OCI-LY1 (cell line): ENCODE measurements at regions not wholly inside any gene's neighbourhood (a gene's known extent, or its start where the extent isn't known, plus 50 kb on each side); places are given as distances from the start of the nearest gene placed in this dataset.

Experiments
- H2AFZ ChIP-seq: fragments of 200-600 bp; sonication (generic), shearing (Covaris generic); 2 replicates; pipeline ENCODE4 v1.6.0; 2014; ENCODE audit warnings: antibody characterized with exemption, mild to moderate bottlenecking, low read length
- H3F3A ChIP-seq: fragments of 200-600 bp; sonication (generic), shearing (Covaris generic); 2 replicates; pipeline ENCODE4 v1.6.0; 2014; ENCODE audit warnings: mild to moderate bottlenecking, antibody characterized with exemption, low read length, moderate library complexity; ENCODE audit not compliant: insufficient read depth
- H3K27ac ChIP-seq: fragments of 200-600 bp; sonication (generic); 2 replicates; pipeline ENCODE4 v1.5.1; 2014; ENCODE audit warnings: low read length, mixed run types, mild to moderate bottlenecking, low read depth; ENCODE audit not compliant: poor library complexity, severe bottlenecking
- H3K27me3 ChIP-seq: fragments of 200-600 bp; sonication (generic); 2 replicates; pipeline ENCODE4 v1.6.0; 2014; ENCODE audit warnings: antibody characterized with exemption, mild to moderate bottlenecking, low read length, moderate library complexity; ENCODE audit not compliant: insufficient read depth
- H3K36me3 ChIP-seq: fragments of 200-600 bp; sonication (generic); 2 replicates; pipeline ENCODE4 v1.6.1; 2014; ENCODE audit warnings: mild to moderate bottlenecking, antibody characterized with exemption, low read length, moderate library complexity, mixed read lengths; ENCODE audit not compliant: insufficient read depth
- H3K4me1 ChIP-seq: fragments of 200-600 bp; sonication (generic); 2 replicates; pipeline ENCODE4 v1.5.1; 2014; ENCODE audit warnings: mild to moderate bottlenecking, low read length, moderate library complexity; ENCODE audit not compliant: insufficient read depth, severe bottlenecking
- H3K4me2 ChIP-seq: fragments of 200-600 bp; sonication (generic), shearing (Covaris generic); 2 replicates; pipeline ENCODE4 v1.6.1; 2014; ENCODE audit warnings: low read length
- H3K4me3 ChIP-seq: fragments of 200-600 bp; sonication (generic); 2 replicates; pipeline ENCODE4 v1.5.1; 2014; ENCODE audit warnings: low read length, low read depth, mild to moderate bottlenecking, mixed read lengths; ENCODE audit not compliant: poor library complexity, severe bottlenecking
- H3K79me2 ChIP-seq: fragments of 200-600 bp; shearing (Covaris generic); 2 replicates; pipeline ENCODE4 v1.6.1; 2016; ENCODE audit warnings: mixed run types, low read length, mixed read lengths; ENCODE audit not compliant: insufficient read depth
- H3K9ac ChIP-seq: fragments of 200-600 bp; sonication (generic), shearing (Covaris generic); 2 replicates; pipeline ENCODE4 v1.6.1; 2014; ENCODE audit warnings: mild to moderate bottlenecking, low read length, mixed read lengths
- H3K9me2 ChIP-seq: fragments of 200-600 bp; sonication (generic), shearing (Covaris generic); 2 replicates; pipeline ENCODE4 v1.6.1; 2014; ENCODE audit warnings: low read depth, mild to moderate bottlenecking, low read length, mixed read lengths
- H3K9me3 ChIP-seq: fragments of 200-600 bp; shearing (Covaris generic); 2 replicates; pipeline ENCODE4 v1.6.1; 2014; ENCODE audit warnings: low read length, mixed read lengths
- H4K20me1 ChIP-seq: fragments of 200-600 bp; sonication (generic), shearing (Covaris generic); 2 replicates; pipeline ENCODE4 v1.6.0; 2016; ENCODE audit warnings: mild to moderate bottlenecking, low read length; ENCODE audit not compliant: insufficient read depth
- EZH2 ChIP-seq: fragments of 200-600 bp; sonication (generic), shearing (Covaris generic); IDR thresholded peaks from 2 replicates; pipeline ENCODE4 v1.8.0; 2017; ENCODE audit warnings: borderline replicate concordance, mixed run types, mild to moderate bottlenecking, antibody characterized with exemption, low read length, moderate library complexity, mixed read lengths
- TF ChIP-seq, protein P1 (sequence below): fragments of 200-600 bp; sonication (generic), shearing (Covaris generic); IDR thresholded peaks from 2 replicates; pipeline ENCODE4 v1.5.1; 2017; ENCODE audit warnings: mild to moderate bottlenecking, antibody characterized with exemption, low read length, moderate library complexity, mixed read lengths

DNA sequence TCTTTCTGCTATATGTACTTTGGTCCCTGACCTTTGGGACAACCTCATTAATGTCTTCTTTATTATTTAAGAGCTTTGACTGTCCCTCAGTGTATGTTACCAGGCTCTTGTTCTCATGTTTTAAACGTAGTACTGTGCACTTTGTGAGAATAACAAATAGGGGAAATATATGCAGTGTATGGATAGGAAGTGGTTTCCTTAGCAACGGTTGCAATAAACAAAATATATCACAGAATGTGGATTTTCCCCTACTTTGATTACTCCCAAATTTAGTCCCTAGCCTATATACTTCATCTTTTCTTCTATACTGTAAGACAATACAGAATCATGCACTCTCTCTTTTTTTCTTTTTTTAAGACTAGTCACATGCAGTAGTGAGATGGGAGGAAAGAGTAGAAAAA lies 123.8 kb upstream of the AKIRIN2 start:
- Histone ChIP-seq H3K79me2 (no peaks in the 10 kb centered on the region), H3K4me2 (no peak overlapping the region), H3K9me2 (no peaks in the 10 kb centered on the region), H3F3A (no peaks in the 10 kb centered on the region), H3K27me3 (no peaks in the 10 kb centered on the region), H3K4me3 (no peak overlapping the region), H3K4me1 (peaks cover 45% of the 10 kb centered on the region), H4K20me1 (no peaks in the 10 kb centered on the region), H3K9me3 (no peaks in the 10 kb centered on the region), H2AFZ (no peak overlapping the region), H3K27ac (no peak overlapping the region), H3K9ac (no peak overlapping the region), H3K36me3 (no peaks in the 10 kb centered on the region)
- TF ChIP-seq EZH2: no peak
- TF ChIP-seq, protein P1, sequence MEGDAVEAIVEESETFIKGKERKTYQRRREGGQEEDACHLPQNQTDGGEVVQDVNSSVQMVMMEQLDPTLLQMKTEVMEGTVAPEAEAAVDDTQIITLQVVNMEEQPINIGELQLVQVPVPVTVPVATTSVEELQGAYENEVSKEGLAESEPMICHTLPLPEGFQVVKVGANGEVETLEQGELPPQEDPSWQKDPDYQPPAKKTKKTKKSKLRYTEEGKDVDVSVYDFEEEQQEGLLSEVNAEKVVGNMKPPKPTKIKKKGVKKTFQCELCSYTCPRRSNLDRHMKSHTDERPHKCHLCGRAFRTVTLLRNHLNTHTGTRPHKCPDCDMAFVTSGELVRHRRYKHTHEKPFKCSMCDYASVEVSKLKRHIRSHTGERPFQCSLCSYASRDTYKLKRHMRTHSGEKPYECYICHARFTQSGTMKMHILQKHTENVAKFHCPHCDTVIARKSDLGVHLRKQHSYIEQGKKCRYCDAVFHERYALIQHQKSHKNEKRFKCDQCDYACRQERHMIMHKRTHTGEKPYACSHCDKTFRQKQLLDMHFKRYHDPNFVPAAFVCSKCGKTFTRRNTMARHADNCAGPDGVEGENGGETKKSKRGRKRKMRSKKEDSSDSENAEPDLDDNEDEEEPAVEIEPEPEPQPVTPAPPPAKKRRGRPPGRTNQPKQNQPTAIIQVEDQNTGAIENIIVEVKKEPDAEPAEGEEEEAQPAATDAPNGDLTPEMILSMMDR: no peak

DNA sequence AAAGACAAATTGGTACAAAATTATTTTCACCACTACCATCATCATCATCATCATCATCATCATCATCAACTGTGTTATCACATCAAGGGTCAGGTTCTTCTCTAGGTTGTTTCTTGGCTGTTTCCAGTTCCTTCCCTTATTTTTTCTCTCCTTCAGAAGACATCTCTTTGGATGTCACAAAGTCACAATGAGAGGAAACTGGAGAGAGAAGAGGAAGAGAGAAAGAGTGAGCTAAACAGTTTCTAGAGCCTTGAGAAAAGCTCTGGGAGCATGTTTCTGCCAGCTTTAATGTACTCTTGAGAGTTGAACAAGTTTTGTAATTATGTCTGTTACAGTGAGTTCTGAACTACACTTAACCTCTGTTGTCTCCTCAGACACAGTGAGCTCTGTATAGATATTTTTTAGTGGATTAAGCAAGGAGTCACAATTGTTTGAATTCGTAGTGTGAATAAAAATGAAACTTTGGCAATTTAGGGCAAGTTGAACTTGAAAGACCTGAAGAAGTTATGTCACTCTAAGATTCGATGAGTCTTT lies 123.0 kb upstream of the AKIRIN2 start:
- Histone ChIP-seq H4K20me1 (no peaks in the 10 kb centered on the region), H3K4me3 (no peak overlapping the region), H3K4me2 (no peak overlapping the region), H3K4me1 (peaks cover 38% of the 10 kb centered on the region), H3K36me3 (no peaks in the 10 kb centered on the region), H3K79me2 (no peaks in the 10 kb centered on the region), H3K27me3 (no peaks in the 10 kb centered on the region), H3F3A (no peaks in the 10 kb centered on the region), H3K9me2 (no peaks in the 10 kb centered on the region), H3K27ac (peak overlapping the region; percentile 42), H3K9me3 (no peaks in the 10 kb centered on the region), H3K9ac (no peak overlapping the region), H2AFZ (no peak overlapping the region; the same call in 1 of the 2 replicates)
- TF ChIP-seq EZH2: no peak
- TF ChIP-seq, protein P1: no peak

DNA sequence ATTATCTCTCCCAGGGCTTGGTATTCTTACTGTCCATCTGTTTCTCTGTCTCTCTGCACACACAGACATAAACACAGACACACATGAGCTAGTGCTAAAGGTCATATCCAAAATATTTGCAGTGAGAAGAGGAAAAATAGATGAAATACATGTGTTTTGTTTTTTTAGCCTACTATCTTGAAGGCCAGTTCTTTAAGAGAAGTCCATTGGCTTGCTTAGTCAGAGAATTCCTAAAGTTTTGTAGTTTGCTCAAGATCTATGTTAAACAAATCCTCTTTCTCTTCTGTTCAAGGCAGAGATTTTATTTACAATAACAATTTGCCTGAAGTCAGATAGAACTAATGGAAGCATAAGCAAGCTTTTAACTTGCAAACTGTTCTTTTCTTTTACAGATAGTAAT lies 120.0 kb upstream of the AKIRIN2 start:
- H2AFZ ChIP-seq: no peak overlapping the region

More for the DNA sequence above, 120.0 kb upstream of the AKIRIN2 start:
- H3K9me2 ChIP-seq: no peaks in the 10 kb centered on the region
- no peaks in the 10 kb centered on the region for H3F3A ChIP-seq
- no peaks in the 10 kb centered on the region for H4K20me1 ChIP-seq
- no peak overlapping the region for H3K9ac ChIP-seq
- no peak overlapping the region for H3K4me3 ChIP-seq
- TF ChIP-seq EZH2: no peak
- TF ChIP-seq, protein P1: no peak
- H3K4me2 ChIP-seq: no peak overlapping the region
- H3K4me1 ChIP-seq: peaks cover 20% of the 10 kb centered on the region
- H3K79me2 ChIP-seq: no peaks in the 10 kb centered on the region
- H3K27me3 ChIP-seq: no peaks in the 10 kb centered on the region
- no peaks in the 10 kb centered on the region for H3K9me3 ChIP-seq
- H3K36me3 ChIP-seq: no peaks in the 10 kb centered on the region
- no peak overlapping the region for H3K27ac ChIP-seq
